Loucy (cell line): ENCODE measurements at regions not wholly inside any gene's neighbourhood (a gene's known extent, or its start where the extent isn't known, plus 50 kb on each side); places are given as distances from the start of the nearest gene placed in this dataset.
"Not testable (repeated sequence)": the region's sequence is repeated elsewhere in the genome, so short reads cannot be mapped to it uniquely, and the experiment has no call there.

Experiments
- H2AFZ ChIP-seq: fragments of 200-600 bp; sonication (generic); 2 replicates; pipeline ENCODE4 v1.6.0; 2016; ENCODE audit warnings: antibody characterized with exemption, mild to moderate bottlenecking, low read length, moderate library complexity
- H3F3A ChIP-seq: fragments of 200-600 bp; 2 replicates; pipeline ENCODE4 v1.6.0; 2016; ENCODE audit warnings: antibody characterized with exemption, low read depth, mild to moderate bottlenecking
- H3K27me3 ChIP-seq: fragments of 200-600 bp; sonication (generic); 2 replicates; pipeline ENCODE4 v1.6.1; 2014; ENCODE audit warnings: low read length, mild to moderate bottlenecking; ENCODE audit not compliant: insufficient read depth, poor library complexity, severe bottlenecking
- H3K36me3 ChIP-seq: fragments of 200-600 bp; sonication (generic); 2 replicates; pipeline ENCODE4 v1.6.1; 2016; ENCODE audit warnings: low read length; ENCODE audit not compliant: insufficient read depth
- H3K4me1 ChIP-seq: fragments of 200-600 bp; sonication (generic); 2 replicates; pipeline ENCODE4 v1.5.1; 2014; ENCODE audit warnings: low read length, mild to moderate bottlenecking; ENCODE audit not compliant: insufficient read depth, poor library complexity, severe bottlenecking
- H3K4me2 ChIP-seq: fragments of 200-600 bp; sonication (generic); 2 replicates; pipeline ENCODE4 v1.6.0; 2014; ENCODE audit warnings: antibody characterized with exemption, low read length, low read depth, mild to moderate bottlenecking; ENCODE audit not compliant: poor library complexity, severe bottlenecking
- H3K4me3 ChIP-seq: fragments of 200-600 bp; sonication (generic); 2 replicates; pipeline ENCODE4 v1.5.1; 2014; ENCODE audit warnings: low read length, mild to moderate bottlenecking, mixed read lengths; ENCODE audit not compliant: poor library complexity, severe bottlenecking
- H3K79me2 ChIP-seq: fragments of 200-600 bp; sonication (generic); 2 replicates; pipeline ENCODE4 v1.6.1; 2014; ENCODE audit warnings: low read length; ENCODE audit not compliant: insufficient read depth
- H3K9ac ChIP-seq: fragments of 200-600 bp; sonication (generic); 2 replicates; pipeline ENCODE4 v1.6.0; 2014; ENCODE audit warnings: mild to moderate bottlenecking, low read depth, low read length, moderate library complexity; ENCODE audit not compliant: poor library complexity, severe bottlenecking
- H3K9me2 ChIP-seq: fragments of 200-600 bp; sonication (generic); replicated peaks from 2 replicates; pipeline ENCODE4 v1.6.1; 2016; ENCODE audit warnings: low read depth, low read length, mixed read lengths
- H3K9me3 ChIP-seq: fragments of 200-600 bp; sonication (generic); 2 replicates; pipeline ENCODE4 v1.6.1; 2014; ENCODE audit warnings: mild to moderate bottlenecking, antibody characterized with exemption, low read length, low read depth; ENCODE audit not compliant: insufficient read depth
- H4K20me1 ChIP-seq: fragments of 200-600 bp; sonication (generic); 2 replicates; pipeline ENCODE4 v1.6.0; 2014; ENCODE audit warnings: antibody characterized with exemption, low read length, mild to moderate bottlenecking; ENCODE audit not compliant: insufficient read depth, poor library complexity, severe bottlenecking
- EZH2phosphoT487 ChIP-seq: fragments of 200-600 bp; IDR thresholded peaks from 2 replicates; pipeline ENCODE4 v1.6.1; 2018; ENCODE audit warnings: antibody characterized with exemption, mild to moderate bottlenecking, moderate library complexity, borderline replicate concordance
- TF ChIP-seq, protein P1 (sequence below): fragments of 200-600 bp; sonication (generic); conservative IDR thresholded peaks from 2 replicates; pipeline ENCODE4 v1.5.1; 2014; ENCODE audit warnings: mild to moderate bottlenecking, antibody characterized with exemption, low read length

DNA sequence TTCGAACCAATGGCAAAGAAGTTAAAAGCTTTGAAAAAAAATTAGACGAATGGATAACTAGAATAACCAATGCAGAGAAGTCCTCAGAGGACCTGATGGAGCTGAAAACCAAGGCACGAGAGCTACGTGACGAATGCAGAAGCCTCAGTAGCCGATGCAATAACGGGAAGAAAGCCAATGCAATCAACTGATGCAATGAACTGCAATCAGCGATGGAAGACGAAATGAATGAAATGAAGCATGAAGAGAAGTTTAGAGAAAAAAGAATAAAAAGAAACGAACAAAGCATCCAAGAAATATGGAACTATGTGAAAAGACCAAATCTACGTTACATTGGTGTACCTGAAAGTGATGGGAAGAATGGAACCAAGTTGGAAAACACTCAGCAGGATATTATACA is 52.6 kb upstream of the MRPS30 start:
- H3K27me3 ChIP-seq, H3K4me1 ChIP-seq, H3K9me3 ChIP-seq, H3K9me2 ChIP-seq, H3F3A ChIP-seq, H3K79me2 ChIP-seq, H3K9ac ChIP-seq, H3K4me2 ChIP-seq, H4K20me1 ChIP-seq, H3K36me3 ChIP-seq, H3K4me3 ChIP-seq, H2AFZ ChIP-seq: not testable (repeated sequence)

DNA sequence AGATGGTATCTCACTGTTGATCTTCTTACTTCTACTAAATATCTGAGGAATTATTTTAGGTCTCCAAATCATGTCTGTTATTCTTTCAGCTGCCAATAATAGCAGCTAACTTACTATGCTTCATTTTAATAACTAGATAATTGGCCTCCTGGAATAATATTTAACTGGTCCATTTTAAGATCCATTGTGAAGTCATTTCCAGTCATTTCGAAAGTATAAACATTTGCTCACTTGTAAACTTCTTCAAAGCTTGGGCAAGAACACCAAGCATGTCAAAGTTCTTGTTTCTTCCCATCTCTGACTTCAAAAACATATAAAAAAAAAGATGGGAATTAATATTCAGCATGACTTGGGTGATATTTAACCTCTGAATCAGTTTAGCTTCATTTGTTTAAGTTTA is 61.4 kb upstream of the MRPS30 start:
- H4K20me1 ChIP-seq = no peaks in the 10 kb centered on the region
- no peak overlapping the region for H2AFZ ChIP-seq
- no peak overlapping the region for H3K9ac ChIP-seq
- H3F3A ChIP-seq = no peaks in the 10 kb centered on the region
- no peaks in the 10 kb centered on the region for H3K4me1 ChIP-seq
- no peaks in the 10 kb centered on the region for H3K79me2 ChIP-seq
- H3K4me2 ChIP-seq = no peak overlapping the region
- TF ChIP-seq EZH2phosphoT487 = no peak
- TF ChIP-seq, protein P1, sequence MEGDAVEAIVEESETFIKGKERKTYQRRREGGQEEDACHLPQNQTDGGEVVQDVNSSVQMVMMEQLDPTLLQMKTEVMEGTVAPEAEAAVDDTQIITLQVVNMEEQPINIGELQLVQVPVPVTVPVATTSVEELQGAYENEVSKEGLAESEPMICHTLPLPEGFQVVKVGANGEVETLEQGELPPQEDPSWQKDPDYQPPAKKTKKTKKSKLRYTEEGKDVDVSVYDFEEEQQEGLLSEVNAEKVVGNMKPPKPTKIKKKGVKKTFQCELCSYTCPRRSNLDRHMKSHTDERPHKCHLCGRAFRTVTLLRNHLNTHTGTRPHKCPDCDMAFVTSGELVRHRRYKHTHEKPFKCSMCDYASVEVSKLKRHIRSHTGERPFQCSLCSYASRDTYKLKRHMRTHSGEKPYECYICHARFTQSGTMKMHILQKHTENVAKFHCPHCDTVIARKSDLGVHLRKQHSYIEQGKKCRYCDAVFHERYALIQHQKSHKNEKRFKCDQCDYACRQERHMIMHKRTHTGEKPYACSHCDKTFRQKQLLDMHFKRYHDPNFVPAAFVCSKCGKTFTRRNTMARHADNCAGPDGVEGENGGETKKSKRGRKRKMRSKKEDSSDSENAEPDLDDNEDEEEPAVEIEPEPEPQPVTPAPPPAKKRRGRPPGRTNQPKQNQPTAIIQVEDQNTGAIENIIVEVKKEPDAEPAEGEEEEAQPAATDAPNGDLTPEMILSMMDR = no peak
- no peaks in the 10 kb centered on the region for H3K9me3 ChIP-seq
- no peak overlapping the region for H3K4me3 ChIP-seq
- no peaks in the 10 kb centered on the region for H3K36me3 ChIP-seq
- no peaks in the 10 kb centered on the region for H3K9me2 ChIP-seq
- no peaks in the 10 kb centered on the region for H3K27me3 ChIP-seq

DNA sequence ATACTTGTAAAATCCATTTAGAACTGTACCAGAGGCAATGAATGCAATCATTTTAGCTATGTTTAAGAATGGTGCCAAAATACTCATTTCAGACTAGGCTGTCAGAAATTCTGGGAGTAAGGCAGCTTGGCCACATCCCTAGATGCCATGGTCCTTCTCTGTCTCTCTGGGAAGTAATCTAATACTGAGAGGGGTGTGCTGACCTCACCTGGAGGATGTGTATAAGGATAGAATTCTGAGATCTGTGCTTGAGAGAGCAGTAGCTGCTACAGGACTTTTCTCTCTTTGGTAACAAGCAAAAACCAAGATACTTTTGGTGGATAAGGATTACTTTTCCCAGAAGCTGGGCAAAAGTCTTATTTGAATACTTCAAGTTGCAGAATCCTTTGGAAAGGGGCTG is 68.1 kb upstream of the MRPS30 start:
- Histone ChIP-seq H3K9me3 (no peaks in the 10 kb centered on the region), H3K4me1 (no peaks in the 10 kb centered on the region), H3K9me2 (no peaks in the 10 kb centered on the region), H4K20me1 (no peaks in the 10 kb centered on the region), H3F3A (no peaks in the 10 kb centered on the region), H3K27me3 (no peaks in the 10 kb centered on the region), H3K4me3 (no peak overlapping the region), H2AFZ (no peak overlapping the region), H3K79me2 (no peaks in the 10 kb centered on the region), H3K4me2 (no peak overlapping the region), H3K9ac (no peak overlapping the region), H3K36me3 (no peaks in the 10 kb centered on the region)
- TF ChIP-seq EZH2phosphoT487 = no peak
- TF ChIP-seq, protein P1 = no peak

DNA sequence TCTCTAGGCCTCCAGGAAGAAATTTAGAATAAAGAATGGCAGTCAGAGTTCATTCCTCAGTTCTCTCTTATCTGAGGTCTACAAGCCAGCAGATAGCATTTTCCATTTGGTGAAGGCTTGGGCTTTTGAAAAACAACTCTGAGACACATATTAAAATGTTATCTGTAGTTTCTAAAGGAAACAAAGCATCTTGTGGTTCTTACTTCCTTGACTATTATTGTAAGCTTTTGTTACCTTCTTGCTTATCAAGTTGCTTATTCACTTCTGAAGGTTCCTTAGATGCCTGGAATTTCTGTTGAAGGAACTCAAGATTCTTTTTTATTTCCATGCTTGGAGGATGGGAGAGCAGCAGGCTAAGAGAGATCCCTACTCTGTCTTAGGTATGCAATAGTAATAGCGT is 79.2 kb upstream of the MRPS30 start:
- no peak overlapping the region for H3K9ac ChIP-seq
- H3K4me3 ChIP-seq = no peak overlapping the region
- no peaks in the 10 kb centered on the region for H4K20me1 ChIP-seq
- no peaks in the 10 kb centered on the region for H3K36me3 ChIP-seq
- no peak overlapping the region for H3K4me2 ChIP-seq
- no peaks in the 10 kb centered on the region for H3K79me2 ChIP-seq
- H3K9me3 ChIP-seq = no peaks in the 10 kb centered on the region
- no peak for TF ChIP-seq EZH2phosphoT487
- TF ChIP-seq, protein P1 = no peak
- no peaks in the 10 kb centered on the region for H3K27me3 ChIP-seq
- H2AFZ ChIP-seq = no peak overlapping the region
- no peaks in the 10 kb centered on the region for H3F3A ChIP-seq
- H3K9me2 ChIP-seq = no peaks in the 10 kb centered on the region
- no peaks in the 10 kb centered on the region for H3K4me1 ChIP-seq
